Prostate gland (tissue), 2 donors: ENCODE measurements at regions not wholly inside any gene's neighbourhood (a gene's known extent, or its start where the extent isn't known, plus 50 kb on each side); places are given as distances from the start of the nearest gene placed in this dataset.

Source experiments
- DNase-seq: peaks from one replicate; pipeline ENCODE4 v3.0.0-alpha.2; 2019; ENCODE audit warnings: low spot score
- H3K27ac ChIP-seq, 2 donors: fragments of 200-600 bp; sonication (generic); 2 replicates each; pipeline ENCODE4 v1.5.1; 2017 to 2019
- H3K27me3 ChIP-seq: fragments of 200-600 bp; sonication (generic); replicated peaks from 2 replicates; pipeline ENCODE4 v1.5.1; 2019; ENCODE audit not compliant: insufficient read depth
- H3K36me3 ChIP-seq, 2 donors: fragments of 200-600 bp; sonication (generic); 1 replicate in 1 of 2; 2 replicates in 1 of 2; pipeline versions ENCODE4 v1.5.1 to v1.8.1; 2017 to 2019
- H3K4me1 ChIP-seq: fragments of 200-600 bp; sonication (generic); replicated peaks from 2 replicates; pipeline ENCODE4 v1.5.1; 2019
- H3K4me3 ChIP-seq, 2 donors: fragments of 200-600 bp; sonication (generic); 2 replicates each; pipeline ENCODE4 v1.5.1; 2017 to 2019
- H3K9me3 ChIP-seq: fragments of 200-600 bp; sonication (generic); 2 replicates; pipeline ENCODE4 v1.5.1; 2017
- CTCF ChIP-seq, 4 experiments: fragments of 200-600 bp in 2 of 4; fragments of 450-650 bp in 2 of 4; sonication (generic) in 2 of 4; IDR thresholded peaks; 1 replicate in 3 of 4; 2 replicates in 1 of 4; pipeline ENCODE4 v1.5.1; 2016 to 2019; ENCODE audit warnings: antibody characterized with exemption in 4 of 4, mild to moderate bottlenecking in 2 of 4, moderate library complexity in 2 of 4
- POLR2A ChIP-seq: fragments of 450-650 bp; IDR thresholded peaks from one replicate; pipeline ENCODE4 v1.6.1; 2016; ENCODE audit warnings: antibody characterized with exemption, mild to moderate bottlenecking
- POLR2AphosphoS5 ChIP-seq: sonication (generic); formaldehyde crosslinking; IDR thresholded peaks from one replicate; pipeline ENCODE4 v1.6.1; 2017; ENCODE audit warnings: antibody characterized with exemption
- WGBS: methylation state at CpG from one replicate; pipeline ENCODE4 v1.1.5; 2018; 5-methylcytosine and 5-hydroxymethylcytosine counted together
- intact Hi-C: fragments of 100-400 bp; cut with DNase I; formaldehyde crosslinking; loops from one replicate; pipeline ENCODE4 v1.14.2; 2022

GRCh38 chr4:77432717-77433417 lies 172.8 kb upstream of the CXCL13 start:
- H3K36me3 ChIP-seq, result no peaks in the 10 kb centered on the region
- TF ChIP-seq CTCF (IDR thresholded peaks at IDR 0.05), result peak in 1 of 4 experiments; percentile 25
- TF ChIP-seq POLR2A, result no peak
- H3K4me1 ChIP-seq, result no peaks in the 10 kb centered on the region
- H3K4me3 ChIP-seq, result no peak overlapping the region
- 50% methylated on average over 3 of the region's 3 CpGs for WGBS
- H3K9me3 ChIP-seq, result no peaks in the 10 kb centered on the region
- H3K27ac ChIP-seq, result no peak overlapping the region
- no peaks in the 10 kb centered on the region for H3K27me3 ChIP-seq
- intact Hi-C loops, result loop anchor here (5.0 kb wide), 1 partner anchor 46 kb away; no protein-coding TSS in a partner anchor
- DNase-seq, result no peak

GRCh38 chr4:77433418-77433733 lies 172.2 kb upstream of the CXCL13 start:
- TF ChIP-seq CTCF (IDR thresholded peaks at IDR 0.05) (peak in 3 of 4 experiments; percentile 47 to 70 (median 68)), POLR2AphosphoS5 (peak; percentile 16), POLR2A (no peak)
- 0% methylated on average over 2 of the region's 2 CpGs for WGBS
- no peaks in the 10 kb centered on the region for H3K9me3 ChIP-seq
- DNase-seq, result peak; percentile 28
- H3K4me3 ChIP-seq, result no peak overlapping the region
- no peak overlapping the region for H3K27ac ChIP-seq
- no peaks in the 10 kb centered on the region for H3K27me3 ChIP-seq
- no peaks in the 10 kb centered on the region for H3K4me1 ChIP-seq
- intact Hi-C loops, result loop anchor here (5.0 kb wide), 1 partner anchor 46 kb away; no protein-coding TSS in a partner anchor
- H3K36me3 ChIP-seq, result no peaks in the 10 kb centered on the region

- H3K27ac ChIP-seq, result no peak overlapping the region
- no peaks in the 10 kb centered on the region for H3K9me3 ChIP-seq
- no peak overlapping the region for H3K4me3 ChIP-seq
- H3K4me1 ChIP-seq, result no peaks in the 10 kb centered on the region
- H3K36me3 ChIP-seq, result no peaks in the 10 kb centered on the region
- intact Hi-C loops, result loop anchor here (5.0 kb wide), 2 partner anchors 47 to 163 kb away; no protein-coding TSS in a partner anchor
- no peak for TF ChIP-seq CTCF (IDR thresholded peaks at IDR 0.05)
- TF ChIP-seq POLR2A, result no peak
- TF ChIP-seq POLR2AphosphoS5, result no peak
- DNase-seq, result no peak
- H3K27me3 ChIP-seq, result no peaks in the 10 kb centered on the region
- WGBS, result 66% methylated on average over 10 of the region's 10 CpGs
These were observed 171.1 kb upstream of the CXCL13 start for GRCh38 chr4:77434299-77435092.

GRCh38 chr4:77437079-77437478 lies 168.5 kb upstream of the CXCL13 start:
- H3K4me1 ChIP-seq, result no peaks in the 10 kb centered on the region
- no peak overlapping the region for H3K27ac ChIP-seq
- no peaks in the 10 kb centered on the region for H3K27me3 ChIP-seq
- H3K4me3 ChIP-seq, result no peak overlapping the region
- no peak for DNase-seq
- intact Hi-C loops, result loop anchor here (5.0 kb wide), 1 partner anchor 160 kb away; no protein-coding TSS in a partner anchor
- H3K9me3 ChIP-seq, result no peaks in the 10 kb centered on the region
- H3K36me3 ChIP-seq, result no peaks in the 10 kb centered on the region
- TF ChIP-seq CTCF (IDR thresholded peaks at IDR 0.05) (no peak), POLR2AphosphoS5 (no peak), POLR2A (no peak)
- WGBS, result 91% methylated on average over 4 of the region's 4 CpGs
